Stimulated activated effector memory CD8-positive, alpha-beta T cell treated with anti-CD3 and anti-CD28 coated beads, Interleukin-12 subunit alpha, Interleukin-12 subunit beta, amount 100 ng/mL, for 72 hours (primary cell): ENCODE measurements at regions not wholly inside any gene's neighbourhood (a gene's known extent, or its start where the extent isn't known, plus 50 kb on each side); places are given as distances from the start of the nearest gene placed in this dataset.
A peak's percentile ranks its signal among the peaks of the same experiment; 100 is the strongest.

Experiments used
- ATAC-seq: fragments of 150-1000 bp; cut with Tn5 transposase; 2 replicates; pipeline ENCODE4 v1.10.0; 2021
- DNase-seq, 2 donors: peaks; one replicate each; pipeline ENCODE4 v3.0.0; 2021 to 2022; ENCODE audit warnings: low spot score in 2 of 2
- H3K27ac Mint-ChIP-seq: one replicate; pipeline ENCODE4 v1.8.0; 2022; ENCODE audit warnings: mild to moderate bottlenecking, mixed read lengths
- H3K36me3 Mint-ChIP-seq: one replicate; pipeline ENCODE4 v1.8.0; 2022; ENCODE audit warnings: mild to moderate bottlenecking, mixed read lengths
- H3K4me1 Mint-ChIP-seq: one replicate; pipeline ENCODE4 v1.8.0; 2022; ENCODE audit warnings: mixed read lengths
- H3K4me3 Mint-ChIP-seq: one replicate; pipeline ENCODE4 v1.8.0; 2022; ENCODE audit warnings: mild to moderate bottlenecking, mixed read lengths
- H3K9me3 Mint-ChIP-seq: one replicate; pipeline ENCODE4 v1.8.0; 2022; ENCODE audit warnings: mixed read lengths

DNA sequence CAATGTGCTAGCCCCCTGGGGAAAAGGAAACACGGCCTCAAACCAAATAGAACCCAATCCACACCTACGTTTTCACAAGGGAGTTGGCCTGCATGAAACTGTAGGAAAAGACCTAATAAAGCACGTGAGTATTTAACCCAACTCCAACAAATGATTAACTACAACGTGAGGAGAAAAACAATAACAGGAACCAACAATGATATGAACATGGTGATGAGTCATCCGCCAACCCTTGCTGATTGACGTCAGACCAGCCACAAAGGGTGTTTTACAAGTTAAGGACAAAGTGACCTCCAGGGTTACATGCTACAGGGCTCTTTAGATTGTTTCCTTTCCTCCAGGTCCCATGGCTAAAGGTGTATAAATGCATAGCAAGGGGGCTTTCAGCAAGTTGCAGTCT lies 460.5 kb downstream of the COG6 start:
- ATAC-seq (peak; percentile 96), DNase-seq (peak in 1 of 2 donors; percentile 60)
- no peaks in the 10 kb centered on the region for H3K36me3 Mint-ChIP-seq
- H3K27ac Mint-ChIP-seq = peak overlapping the region; percentile 88
- H3K4me3 Mint-ChIP-seq = no peak overlapping the region
- peaks cover 27% of the 10 kb centered on the region for H3K4me1 Mint-ChIP-seq
- H3K9me3 Mint-ChIP-seq = peaks cover 3% of the 10 kb centered on the region

- no peaks in the 10 kb centered on the region for H3K36me3 Mint-ChIP-seq
- H3K4me1 Mint-ChIP-seq = peaks cover 27% of the 10 kb centered on the region
- peak; percentile 52 for ATAC-seq
- no peak overlapping the region for H3K27ac Mint-ChIP-seq
- no peak overlapping the region for H3K4me3 Mint-ChIP-seq
- DNase-seq = no peak
- H3K9me3 Mint-ChIP-seq = peaks cover 3% of the 10 kb centered on the region
Measured at GRCh38 chr13:40118337-40118736, 462.9 kb downstream of the COG6 start.

- DNase-seq (no peak), ATAC-seq (no peak)
- Mint-ChIP-seq H3K9me3 (peaks cover 3% of the 10 kb centered on the region), H3K4me3 (no peak overlapping the region), H3K4me1 (peaks cover 27% of the 10 kb centered on the region), H3K36me3 (no peaks in the 10 kb centered on the region), H3K27ac (no peak overlapping the region)
Measured at GRCh38 chr13:40119852-40120251, 464.4 kb downstream of the COG6 start.

DNA sequence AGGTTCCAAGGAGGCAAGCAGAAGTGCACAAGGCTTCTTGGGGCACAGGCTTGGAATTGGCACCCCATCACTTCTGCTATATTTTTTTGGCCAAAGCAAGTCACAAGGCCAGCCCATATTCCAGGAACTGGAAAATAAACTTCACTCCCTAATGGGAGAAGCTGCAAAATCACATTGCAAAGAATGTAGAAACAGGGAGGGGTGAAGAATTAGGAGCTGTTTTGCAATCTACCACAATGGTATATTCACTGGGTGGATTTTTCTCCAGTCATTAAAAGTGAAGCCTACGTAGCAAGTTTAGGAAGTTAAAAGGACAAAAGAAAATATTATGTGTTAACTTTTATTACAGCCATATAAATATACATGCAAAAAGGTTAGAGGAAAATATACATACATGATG lies 464.8 kb downstream of the COG6 start:
- Mint-ChIP-seq H3K36me3 (no peaks in the 10 kb centered on the region), H3K4me1 (peaks cover 26% of the 10 kb centered on the region), H3K27ac (no peak overlapping the region), H3K4me3 (no peak overlapping the region), H3K9me3 (peaks cover 3% of the 10 kb centered on the region)
- ATAC-seq = no peak
- DNase-seq = no peak

DNA sequence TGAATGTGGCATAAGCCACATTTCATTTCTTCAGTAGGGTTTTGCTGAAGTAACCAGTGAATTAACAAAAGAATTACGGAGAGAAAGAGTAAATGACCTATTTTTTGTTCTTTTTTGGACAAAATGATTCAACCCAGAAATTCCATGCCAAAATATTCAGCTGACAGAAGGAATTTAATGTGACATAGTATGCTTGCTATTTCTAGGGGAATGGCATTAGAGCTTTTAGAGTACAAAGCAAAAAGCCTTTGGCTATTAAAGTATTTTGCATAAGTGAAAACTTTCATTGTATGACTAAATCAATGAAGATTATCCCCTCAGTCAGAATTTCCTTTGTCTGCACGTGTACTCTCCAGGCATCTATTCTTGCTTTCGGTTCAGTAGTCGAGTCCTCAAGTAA lies 465.3 kb downstream of the COG6 start:
- H3K9me3 Mint-ChIP-seq = peaks cover 3% of the 10 kb centered on the region
- H3K4me1 Mint-ChIP-seq = peaks cover 21% of the 10 kb centered on the region
- H3K36me3 Mint-ChIP-seq = no peaks in the 10 kb centered on the region
- ATAC-seq = no peak
- no peak overlapping the region for H3K27ac Mint-ChIP-seq
- no peak for DNase-seq
- no peak overlapping the region for H3K4me3 Mint-ChIP-seq

GRCh38 chr13:40121722-40122121 lies 466.3 kb downstream of the COG6 start:
- Mint-ChIP-seq H3K27ac (no peak overlapping the region), H3K9me3 (peaks cover 3% of the 10 kb centered on the region), H3K4me1 (peaks cover 21% of the 10 kb centered on the region), H3K4me3 (no peak overlapping the region), H3K36me3 (no peaks in the 10 kb centered on the region)
- DNase-seq (no peak), ATAC-seq (no peak)

DNA sequence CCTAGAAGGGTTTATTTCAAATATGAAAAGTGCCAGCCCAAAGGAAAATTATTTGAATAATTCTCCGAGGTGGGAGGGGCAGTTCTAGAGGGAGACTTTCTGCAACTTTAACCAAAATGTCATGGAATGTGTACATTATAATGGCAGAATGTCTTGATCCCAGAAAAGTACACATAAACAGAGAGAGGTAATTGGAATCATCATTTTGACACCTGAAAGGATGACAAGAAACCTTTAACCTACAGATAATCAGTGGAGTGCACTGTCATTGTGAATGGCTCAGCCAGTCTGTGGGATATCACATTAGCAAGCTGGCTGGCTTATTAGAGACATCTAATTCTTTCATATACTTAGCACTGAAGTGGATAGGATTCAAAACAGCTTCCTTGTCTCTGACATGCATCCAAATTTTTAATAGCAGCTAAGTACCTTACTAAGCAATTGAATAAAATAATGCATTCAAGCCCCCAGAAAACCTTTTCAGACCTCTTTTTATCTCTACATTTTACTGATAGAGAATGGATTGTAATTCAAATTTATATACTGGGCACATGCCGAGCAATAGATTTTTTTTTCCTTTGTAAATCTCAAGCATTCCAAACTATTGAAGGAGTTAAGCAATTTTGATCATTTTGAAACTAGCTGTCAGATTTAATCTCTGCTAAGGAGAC lies 468.6 kb downstream of the COG6 start:
- ATAC-seq (no peak), DNase-seq (no peak)
- H3K9me3 Mint-ChIP-seq = peaks cover 4% of the 10 kb centered on the region
- no peak overlapping the region for H3K27ac Mint-ChIP-seq
- H3K4me1 Mint-ChIP-seq = peaks cover 30% of the 10 kb centered on the region
- no peak overlapping the region for H3K4me3 Mint-ChIP-seq
- H3K36me3 Mint-ChIP-seq = no peaks in the 10 kb centered on the region

DNA sequence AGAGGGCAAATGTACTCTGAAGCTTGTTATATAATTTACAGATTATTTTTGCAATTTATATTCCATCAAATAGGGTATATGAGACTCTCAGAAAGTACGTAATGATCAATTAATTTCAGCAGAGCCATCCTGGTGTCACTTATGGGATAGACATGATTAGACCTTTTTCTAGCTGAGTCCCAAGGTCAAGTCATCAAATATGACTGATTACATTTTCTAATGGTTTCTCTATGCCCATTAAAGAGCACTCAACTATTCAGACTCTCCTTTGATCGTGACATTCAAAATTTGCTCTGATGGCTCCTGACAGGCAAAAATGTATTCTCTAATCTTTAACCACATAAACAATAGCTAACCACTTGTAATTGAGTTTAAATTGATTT lies 469.2 kb downstream of the COG6 start:
- Mint-ChIP-seq H3K4me1 (peaks cover 35% of the 10 kb centered on the region), H3K27ac (no peak overlapping the region), H3K9me3 (peaks cover 6% of the 10 kb centered on the region), H3K36me3 (no peaks in the 10 kb centered on the region), H3K4me3 (no peak overlapping the region)
- DNase-seq = no peak
- no peak for ATAC-seq

GRCh38 chr13:40125336-40125735 lies 469.9 kb downstream of the COG6 start:
- ATAC-seq (no peak), DNase-seq (no peak)
- no peak overlapping the region for H3K4me3 Mint-ChIP-seq
- H3K9me3 Mint-ChIP-seq = peaks cover 2% of the 10 kb centered on the region
- H3K4me1 Mint-ChIP-seq = peaks cover 36% of the 10 kb centered on the region
- no peak overlapping the region for H3K27ac Mint-ChIP-seq
- H3K36me3 Mint-ChIP-seq = no peaks in the 10 kb centered on the region

DNA sequence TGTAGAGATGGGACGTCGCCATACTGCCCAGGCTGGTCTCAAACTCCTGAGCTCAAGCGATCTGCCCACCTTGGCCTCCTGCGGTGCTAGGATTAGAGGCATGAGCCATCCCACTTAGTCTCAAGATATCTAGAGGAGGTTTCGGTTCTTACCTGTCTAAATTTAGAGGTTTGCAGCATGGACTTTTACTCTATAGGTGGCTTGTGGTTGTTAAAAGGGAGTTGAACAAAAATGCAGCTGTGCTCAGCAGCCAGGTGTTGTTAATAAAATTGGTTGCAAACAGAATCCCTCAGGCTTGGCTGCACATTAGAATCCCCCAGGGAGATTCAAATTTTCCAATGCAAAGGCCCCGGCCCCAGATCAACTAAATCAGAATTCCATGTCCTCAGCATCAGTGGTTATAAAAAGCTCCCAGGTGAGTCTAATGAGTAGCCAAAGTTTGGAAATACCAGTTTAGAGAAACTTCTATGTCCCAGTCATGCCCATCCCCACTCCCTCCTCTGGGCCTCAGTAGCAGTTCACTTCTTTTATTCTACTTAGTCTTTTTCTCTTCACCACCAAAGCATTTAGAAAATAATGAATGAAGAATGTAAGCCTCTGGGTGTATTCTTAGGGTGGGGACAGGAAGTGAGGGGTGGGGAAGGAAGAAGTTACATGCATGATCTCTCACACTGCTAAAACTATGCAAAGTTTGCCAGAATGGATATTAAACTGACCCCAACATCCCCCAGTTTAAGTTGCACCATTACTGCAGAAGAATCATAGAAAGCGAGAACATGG lies 471.0 kb downstream of the COG6 start:
- ATAC-seq (no peak), DNase-seq (no peak)
- peaks cover 36% of the 10 kb centered on the region for H3K4me1 Mint-ChIP-seq
- no peaks in the 10 kb centered on the region for H3K36me3 Mint-ChIP-seq
- peak overlapping the region; percentile 13 for H3K27ac Mint-ChIP-seq
- peaks cover 2% of the 10 kb centered on the region for H3K9me3 Mint-ChIP-seq
- H3K4me3 Mint-ChIP-seq = no peak overlapping the region

GRCh38 chr13:40127476-40127875 lies 472.0 kb downstream of the COG6 start:
- Mint-ChIP-seq H3K4me1 (peaks cover 46% of the 10 kb centered on the region), H3K4me3 (no peak overlapping the region), H3K9me3 (peaks cover 5% of the 10 kb centered on the region), H3K36me3 (no peaks in the 10 kb centered on the region), H3K27ac (no peak overlapping the region)
- ATAC-seq (no peak), DNase-seq (no peak)

- Mint-ChIP-seq H3K4me3 (no peak overlapping the region), H3K4me1 (peaks cover 51% of the 10 kb centered on the region), H3K27ac (no peak overlapping the region), H3K9me3 (peaks cover 5% of the 10 kb centered on the region), H3K36me3 (no peaks in the 10 kb centered on the region)
- no peak for ATAC-seq
- no peak for DNase-seq
Measured at GRCh38 chr13:40127925-40128324, 472.5 kb downstream of the COG6 start.

DNA sequence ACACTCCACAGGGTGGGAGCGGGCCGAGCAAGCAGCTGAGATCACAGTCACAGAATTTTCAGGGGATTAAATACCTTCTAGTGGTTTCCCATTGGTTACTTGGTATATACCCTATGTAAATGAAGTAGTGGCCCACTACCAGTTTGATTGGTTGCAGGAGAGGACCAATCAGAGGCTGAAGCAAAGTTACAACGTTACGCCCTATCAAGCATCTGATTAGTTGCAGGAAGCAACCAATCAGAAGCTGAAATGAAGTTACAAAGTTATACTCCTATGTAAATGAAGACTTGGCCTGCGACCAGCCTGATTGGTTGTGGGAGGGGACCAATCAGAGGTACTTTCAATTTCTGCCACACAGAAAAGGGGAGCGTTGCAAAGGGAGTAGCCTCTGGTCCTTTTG lies 474.0 kb downstream of the COG6 start:
- peaks cover 5% of the 10 kb centered on the region for H3K9me3 Mint-ChIP-seq
- DNase-seq (no peak), ATAC-seq (no peak)
- no peak overlapping the region for H3K4me3 Mint-ChIP-seq
- no peak overlapping the region for H3K27ac Mint-ChIP-seq
- no peaks in the 10 kb centered on the region for H3K36me3 Mint-ChIP-seq
- peaks cover 51% of the 10 kb centered on the region for H3K4me1 Mint-ChIP-seq

DNA sequence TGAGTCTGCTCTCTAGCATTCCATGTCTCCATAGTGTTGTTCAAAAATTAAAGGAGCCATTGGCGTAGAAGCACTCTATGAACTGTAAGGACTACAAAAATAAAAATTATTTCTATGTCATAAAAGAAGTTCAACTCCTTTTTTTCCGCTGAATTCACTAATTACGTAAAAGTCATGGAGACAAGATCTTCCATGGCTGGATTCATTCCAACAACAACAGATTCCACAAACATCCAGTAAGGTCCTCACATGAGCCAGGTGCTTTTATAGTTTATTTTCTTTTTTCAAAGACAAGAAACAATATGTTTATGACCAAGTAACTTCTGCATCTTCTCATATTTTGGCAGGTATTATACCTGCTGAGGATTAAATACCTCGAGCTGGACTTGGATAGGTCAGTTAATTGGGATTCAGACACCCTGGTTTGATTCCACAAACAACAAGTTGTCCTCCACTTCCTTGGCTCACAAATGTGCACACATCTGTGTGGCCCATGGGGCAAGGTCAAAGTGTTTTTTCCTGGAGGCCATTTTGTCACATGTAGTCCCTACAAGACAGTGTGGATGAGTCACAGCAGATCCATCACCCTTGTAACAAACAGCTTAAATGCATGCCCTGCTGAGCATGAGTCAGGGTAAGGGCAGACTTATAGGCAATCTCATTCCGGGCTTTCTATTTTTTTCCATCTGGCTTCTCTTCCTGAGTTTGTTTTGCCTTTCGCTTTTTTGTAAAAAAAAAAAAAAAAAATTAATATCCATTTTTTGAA lies 475.6 kb downstream of the COG6 start:
- Mint-ChIP-seq H3K9me3 (peaks cover 5% of the 10 kb centered on the region), H3K36me3 (no peaks in the 10 kb centered on the region), H3K4me1 (peaks cover 49% of the 10 kb centered on the region), H3K4me3 (no peak overlapping the region), H3K27ac (peak overlapping the region; percentile 14)
- DNase-seq (no peak), ATAC-seq (peak; percentile 65)

DNA sequence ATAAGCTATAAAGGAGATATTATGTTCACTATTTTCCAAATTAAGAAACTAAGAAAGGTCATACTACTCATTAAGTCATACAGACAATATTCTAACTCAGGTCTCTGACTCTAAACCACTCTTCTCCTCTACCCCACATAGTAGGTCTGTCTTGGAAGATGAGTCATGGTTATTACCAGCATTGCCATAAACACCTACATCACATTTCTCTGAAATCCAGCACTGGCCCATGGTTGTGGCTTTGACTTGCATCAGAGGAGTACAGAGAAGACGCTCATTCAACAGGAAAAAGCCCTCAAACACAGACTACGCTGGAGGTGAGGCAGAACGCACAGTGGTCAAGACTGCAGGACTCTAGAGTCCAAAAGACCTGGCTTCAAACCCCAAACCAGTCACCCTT lies 476.8 kb downstream of the COG6 start:
- Mint-ChIP-seq H3K4me1 (peaks cover 41% of the 10 kb centered on the region), H3K36me3 (peaks cover 2% of the 10 kb centered on the region), H3K4me3 (no peak overlapping the region), H3K9me3 (peaks cover 5% of the 10 kb centered on the region), H3K27ac (peak overlapping the region; percentile 73)
- ATAC-seq (peak; percentile 92), DNase-seq (peak in 1 of 2 donors; percentile 72)
